ENCODE measurements at regions not wholly inside any gene's neighbourhood (a gene's known extent, or its start where the extent isn't known, plus 50 kb on each side); places are given as distances from the start of the nearest gene placed in this dataset.

GRCh38 chr2:117293012-117293411, 521.5 kb upstream of the DDX18 start:
- DNase-seq (ENCODE audit: low spot score): no peak
- TF ChIP-seq CTCF (IDR thresholded peaks at IDR 0.05; ENCODE audit: borderline replicate concordance, control extremely low read depth, extremely low read depth, insufficient read depth, missing control alignments): no peak
- in situ Hi-C loops (cut with MboI; ENCODE audit: low sequenced_read_pairs, unreplicated experiment): no loop called here

- TF ChIP-seq CTCF (IDR thresholded peaks at IDR 0.05; ENCODE audit: borderline replicate concordance, control extremely low read depth, extremely low read depth, insufficient read depth, missing control alignments): no peak
- in situ Hi-C loops (cut with MboI; ENCODE audit: low sequenced_read_pairs, unreplicated experiment): no loop called here
- no peak for DNase-seq (ENCODE audit: low spot score)
Measured at GRCh38 chr2:117299451-117299850, 515.0 kb upstream of the DDX18 start.

GRCh38 chr2:117308861-117309770, 505.4 kb upstream of the DDX18 start:
- no peak for DNase-seq (ENCODE audit: low spot score)
- TF ChIP-seq CTCF (IDR thresholded peaks at IDR 0.05; ENCODE audit: borderline replicate concordance, control extremely low read depth, extremely low read depth, insufficient read depth, missing control alignments): no peak
- in situ Hi-C loops (cut with MboI; ENCODE audit: low sequenced_read_pairs, unreplicated experiment): no loop called here

- TF ChIP-seq CTCF (IDR thresholded peaks at IDR 0.05; ENCODE audit: borderline replicate concordance, control extremely low read depth, extremely low read depth, insufficient read depth, missing control alignments): no peak
- DNase-seq (ENCODE audit: low spot score): no peak
- in situ Hi-C loops (cut with MboI; ENCODE audit: low sequenced_read_pairs, unreplicated experiment): no loop called here
Measured at GRCh38 chr2:117321816-117322215, 492.7 kb upstream of the DDX18 start.

- in situ Hi-C loops (cut with MboI; ENCODE audit: low sequenced_read_pairs, unreplicated experiment): no loop called here
- TF ChIP-seq CTCF (IDR thresholded peaks at IDR 0.05; ENCODE audit: borderline replicate concordance, control extremely low read depth, extremely low read depth, insufficient read depth, missing control alignments): no peak
- DNase-seq (ENCODE audit: low spot score): no peak
Measured at GRCh38 chr2:117323331-117323730, 491.2 kb upstream of the DDX18 start.

GRCh38 chr2:117330641-117331040, 483.9 kb upstream of the DDX18 start:
- in situ Hi-C loops (cut with MboI; ENCODE audit: low sequenced_read_pairs, unreplicated experiment): no loop called here
- no peak for DNase-seq (ENCODE audit: low spot score)
- no peak for TF ChIP-seq CTCF (IDR thresholded peaks at IDR 0.05; ENCODE audit: borderline replicate concordance, control extremely low read depth, extremely low read depth, insufficient read depth, missing control alignments)

All from GM13976 (cell line).